ENCODE measurements at regions not wholly inside any gene's neighbourhood (a gene's known extent, or its start where the extent isn't known, plus 50 kb on each side); places are given as distances from the start of the nearest gene placed in this dataset.

DNA sequence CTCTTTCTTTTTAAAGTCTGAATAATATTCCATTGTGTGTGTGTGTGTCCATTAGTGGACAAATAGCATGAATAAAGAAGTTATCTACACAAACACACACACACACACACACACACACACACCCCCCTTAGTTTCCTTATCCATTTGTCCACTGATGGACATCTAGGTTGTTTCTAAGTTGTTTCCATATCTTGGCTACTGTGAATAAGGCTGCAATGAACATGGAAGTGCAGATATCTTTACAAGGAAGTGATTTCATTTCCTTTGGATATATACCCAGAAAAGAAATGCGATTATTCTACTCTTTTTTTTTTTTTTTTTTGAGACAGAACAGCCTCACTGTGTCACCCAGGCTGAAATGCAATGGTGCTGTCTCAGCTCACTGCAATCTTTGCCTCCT is 113.5 kb downstream of the MBL2 start:
- intact Hi-C loops (cut with DNase I), result no loop called here
- no peak for DNase-seq

DNA sequence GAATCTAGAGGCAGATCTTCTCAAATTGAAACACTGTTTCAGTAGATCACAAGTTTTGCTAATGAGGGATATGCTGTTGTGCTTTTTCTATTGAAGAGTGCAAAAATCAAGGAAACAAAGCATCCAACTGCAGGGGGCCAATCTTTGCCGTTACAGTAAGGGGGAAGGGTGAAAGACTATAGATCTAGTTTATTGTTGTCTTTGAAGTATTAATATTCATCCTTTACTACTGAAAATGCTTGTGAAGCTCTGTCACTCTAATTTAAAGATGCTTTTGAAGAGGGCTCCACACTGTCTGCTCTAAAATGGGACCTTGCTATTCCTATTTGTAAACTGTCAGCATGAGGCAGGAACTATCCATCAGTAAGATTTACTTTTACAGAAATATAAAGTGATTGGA is 110.3 kb downstream of the MBL2 start:
- intact Hi-C loops (cut with DNase I), result no loop called here
- DNase-seq, result no peak

DNA sequence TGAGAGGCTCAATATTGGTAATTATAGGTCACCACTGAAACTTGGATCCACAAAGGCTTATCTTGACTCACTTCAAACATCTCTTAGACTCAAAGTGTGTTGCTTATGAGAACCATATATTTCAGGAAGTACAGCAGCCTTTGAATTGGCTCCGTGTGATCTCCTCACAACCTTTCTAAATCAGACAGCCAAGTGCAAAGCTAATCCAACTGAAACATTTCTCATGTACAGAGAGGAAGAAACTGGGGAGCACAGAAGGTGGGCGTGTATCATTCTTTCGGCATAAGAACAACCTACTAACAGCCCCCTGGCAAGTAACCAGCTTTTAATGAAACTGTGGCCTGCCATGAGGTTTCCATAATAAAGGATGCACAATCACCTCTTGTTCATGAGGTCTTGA is 109.4 kb downstream of the MBL2 start:
- DNase-seq, result no peak
- intact Hi-C loops (cut with DNase I), result no loop called here

DNA sequence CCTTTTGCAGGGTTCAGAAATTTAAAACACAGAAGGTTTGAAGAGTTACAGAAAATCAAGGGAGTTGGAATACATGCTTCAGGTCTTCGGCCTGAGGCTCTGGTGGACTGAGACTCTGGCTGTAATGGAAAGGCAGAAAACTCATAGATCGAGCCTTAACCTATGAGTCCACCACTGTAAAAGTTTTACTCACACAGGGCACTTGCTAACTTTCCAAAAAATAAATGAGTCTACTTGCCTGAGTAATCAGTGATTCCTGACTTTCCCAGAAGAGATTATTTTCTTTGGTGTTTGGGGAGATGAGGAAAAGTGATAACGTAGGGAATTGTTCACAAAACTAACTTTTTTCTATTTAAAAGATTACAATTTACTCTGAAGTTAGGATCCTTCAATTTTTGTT is 108.0 kb downstream of the MBL2 start:
- no peak for DNase-seq
- intact Hi-C loops (cut with DNase I), result no loop called here

DNA sequence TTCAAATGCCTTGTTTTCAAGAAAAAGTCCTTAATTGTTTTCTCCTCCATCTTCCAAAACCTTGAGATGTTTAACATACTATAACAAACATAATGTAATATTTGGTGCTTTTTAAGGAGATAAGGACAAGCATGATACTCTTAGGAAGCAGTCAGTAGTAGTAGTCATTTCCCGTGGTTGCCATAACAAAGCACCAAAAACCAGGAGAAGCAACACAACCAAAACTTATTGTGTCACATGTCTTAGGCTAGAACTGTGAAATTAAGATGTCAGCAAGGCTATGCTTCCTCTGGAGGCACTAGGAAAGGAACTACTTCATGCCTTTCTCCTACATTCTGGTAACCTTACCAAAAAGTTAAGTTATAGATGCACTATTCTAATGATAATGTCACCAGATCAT is 106.8 kb downstream of the MBL2 start:
- intact Hi-C loops (cut with DNase I), result no loop called here
- DNase-seq, result no peak

DNA sequence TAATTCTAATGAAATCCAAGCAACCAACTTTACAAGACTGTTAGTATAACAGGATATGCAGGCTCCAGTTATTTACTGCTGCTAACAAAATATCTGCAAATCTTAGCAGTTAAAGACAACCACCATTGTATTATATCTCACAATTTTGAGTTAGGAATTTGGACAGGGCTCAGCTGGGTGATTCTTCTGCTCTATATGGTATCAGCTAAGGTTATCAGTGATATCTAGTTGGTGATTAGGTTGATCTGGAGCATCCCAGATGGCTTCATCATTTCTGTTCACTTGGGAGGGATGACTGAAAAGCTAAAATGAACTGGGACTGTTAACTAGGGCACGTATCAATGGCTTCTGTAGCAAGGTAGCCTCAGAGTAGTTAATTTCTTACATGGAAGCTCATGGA is 105.7 kb downstream of the MBL2 start:
- no peak for DNase-seq
- intact Hi-C loops (cut with DNase I), result no loop called here

DNA sequence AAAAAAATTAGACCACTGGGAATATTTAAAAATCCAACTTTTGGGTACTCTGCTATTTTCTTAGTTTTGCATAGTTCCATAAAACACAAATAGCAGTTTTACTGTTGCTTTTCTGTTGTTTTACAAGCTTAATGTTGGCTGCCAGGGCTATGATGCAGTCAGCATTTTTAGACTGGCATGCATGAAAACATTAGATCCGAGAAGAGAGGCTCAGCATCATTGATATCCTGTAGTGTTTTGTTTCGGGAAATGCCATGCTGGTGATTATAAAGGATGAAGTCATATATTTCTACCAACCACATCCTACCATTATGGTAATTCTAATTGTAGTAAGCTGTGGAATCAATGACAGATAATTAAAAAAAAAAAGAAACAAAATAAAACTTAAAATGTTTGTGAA is 104.6 kb downstream of the MBL2 start:
- intact Hi-C loops (cut with DNase I), result no loop called here
- no peak for DNase-seq

DNA sequence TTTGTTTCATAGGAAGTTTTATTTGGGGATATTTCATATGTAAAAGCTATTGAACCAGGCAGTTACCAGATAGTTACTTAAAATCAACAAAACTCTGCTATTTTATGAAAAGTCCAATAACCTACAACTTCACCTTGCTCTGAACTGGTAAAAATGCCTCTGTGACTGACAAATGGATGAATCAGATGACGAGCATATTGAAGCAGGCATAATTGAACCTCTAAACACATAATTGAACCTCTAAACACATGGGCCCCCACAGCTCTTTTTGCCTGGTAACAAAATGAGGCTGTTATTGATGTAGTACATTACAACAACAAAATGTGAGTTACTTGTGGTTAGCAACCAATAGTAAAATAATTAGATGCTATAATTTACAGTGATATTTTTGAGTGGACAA is 99.7 kb downstream of the MBL2 start:
- no peak for DNase-seq
- intact Hi-C loops (cut with DNase I), result no loop called here

DNA sequence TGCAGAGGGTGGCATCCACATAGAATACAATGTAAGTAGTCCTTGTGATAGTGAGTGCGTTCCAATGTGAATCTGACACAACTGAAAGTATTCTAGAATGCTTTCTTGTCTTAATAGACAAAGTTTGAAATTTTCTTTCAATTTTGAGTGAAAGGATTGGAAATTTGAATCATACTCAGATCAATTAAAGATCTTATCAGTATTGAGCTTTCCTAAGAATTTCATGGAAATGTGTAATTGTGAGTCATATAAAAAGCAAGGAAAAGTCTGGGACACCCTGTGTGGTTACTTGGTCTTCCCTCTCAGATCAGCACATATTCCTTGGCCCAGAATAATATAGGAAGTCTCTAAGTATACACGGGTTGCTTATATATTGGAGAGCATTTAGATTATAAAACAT is 99.1 kb downstream of the MBL2 start:
- intact Hi-C loops (cut with DNase I), result no loop called here
- no peak for DNase-seq

DNA sequence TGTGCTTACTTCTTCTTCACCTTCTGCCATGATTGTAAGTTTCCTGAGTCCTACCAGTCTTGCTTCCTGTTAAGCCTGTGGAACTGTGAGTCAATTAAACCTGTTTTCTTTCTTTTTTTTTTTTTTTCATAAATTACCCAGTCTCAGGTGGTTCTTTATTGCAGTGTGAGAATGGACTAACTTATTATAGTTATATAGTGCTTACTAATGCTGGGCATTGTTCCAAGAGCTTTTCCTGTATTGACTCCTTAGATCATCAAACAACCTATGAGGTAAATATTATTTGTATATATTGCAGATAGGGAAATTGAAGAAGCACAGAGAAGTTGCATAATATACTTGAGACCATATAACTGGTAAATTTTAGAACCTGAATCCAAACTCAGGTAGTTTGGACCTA is 98.1 kb downstream of the MBL2 start:
- no peak for DNase-seq
- intact Hi-C loops (cut with DNase I), result no loop called here

DNA sequence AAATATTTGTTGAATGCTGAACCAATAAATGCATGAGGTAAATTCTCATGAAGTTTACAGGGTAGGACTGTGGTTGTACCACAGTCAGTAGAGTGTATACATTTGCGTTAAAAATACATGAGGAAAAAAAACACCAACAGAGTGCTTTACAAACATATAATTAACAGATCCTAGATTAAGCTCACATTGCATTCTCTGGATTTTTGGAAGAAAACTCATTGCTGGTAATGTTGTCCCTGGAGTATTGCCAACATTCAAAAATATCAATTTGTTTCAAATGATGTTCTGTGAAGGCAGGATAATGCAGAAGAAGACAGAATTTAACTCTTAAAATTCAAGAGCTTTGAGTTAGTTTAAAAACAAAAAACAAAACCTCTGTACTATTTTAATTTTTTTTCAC is 95.5 kb downstream of the MBL2 start:
- no peak for DNase-seq
- intact Hi-C loops (cut with DNase I), result no loop called here

DNA sequence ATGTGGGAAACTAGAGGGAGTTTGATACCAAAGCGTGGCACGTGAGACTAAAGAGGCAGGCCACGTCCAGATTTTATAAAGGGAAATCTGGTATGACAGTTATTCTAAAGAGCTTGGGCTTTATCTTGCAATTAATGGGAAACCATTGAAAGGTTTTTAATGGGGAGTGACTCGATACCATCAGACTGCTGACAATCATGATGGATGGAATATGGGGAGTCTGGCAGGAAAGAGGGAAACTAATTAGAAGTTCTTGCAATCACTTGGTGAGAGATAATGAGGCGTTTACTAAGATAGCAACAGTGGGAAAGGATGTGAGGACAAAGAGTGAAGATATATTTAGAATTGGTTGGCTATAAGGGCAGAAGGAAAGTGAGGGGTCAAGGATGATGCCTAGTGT is 94.0 kb downstream of the MBL2 start:
- DNase-seq, result no peak
- intact Hi-C loops (cut with DNase I), result no loop called here

DNA sequence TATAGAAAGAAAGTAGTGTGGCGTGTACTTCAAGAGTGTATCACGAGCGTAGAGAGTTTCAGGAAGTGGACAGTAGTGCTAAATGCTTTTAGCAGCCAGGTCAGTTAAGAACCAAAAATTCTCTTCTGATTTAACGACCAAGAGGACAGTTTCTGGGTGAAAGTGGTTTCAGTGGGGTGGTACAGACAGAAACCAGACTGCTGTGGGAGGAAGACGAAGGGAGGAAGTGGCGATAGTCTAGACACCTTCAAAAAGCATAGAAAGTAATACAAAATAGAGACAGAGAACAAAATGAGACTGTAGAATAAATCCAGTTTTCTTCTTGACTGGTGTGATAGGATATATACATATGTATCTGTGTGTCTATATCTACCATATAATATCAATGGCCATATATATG is 93.5 kb downstream of the MBL2 start:
- intact Hi-C loops (cut with DNase I), result no loop called here
- DNase-seq, result no peak

DNA sequence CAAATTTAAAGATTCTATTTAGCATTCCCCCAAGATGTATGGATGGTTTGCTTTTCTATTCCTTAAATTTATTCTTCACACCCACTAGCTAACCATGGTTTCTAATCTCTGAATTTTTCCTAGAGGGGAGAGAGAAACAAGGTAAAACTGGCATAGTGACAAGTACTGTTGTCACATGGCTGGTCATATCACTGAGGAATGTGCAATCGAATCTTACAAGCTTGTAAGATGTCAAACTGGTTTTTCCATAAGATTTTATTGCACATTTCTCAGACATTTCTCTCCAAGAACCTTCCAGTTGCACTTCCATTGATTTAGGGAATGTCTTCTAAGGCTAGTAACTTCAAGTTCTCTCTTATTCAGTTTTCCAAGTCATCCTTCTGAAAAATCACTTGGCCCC is 89.8 kb downstream of the MBL2 start:
- intact Hi-C loops (cut with DNase I), result no loop called here
- no peak for DNase-seq

DNA sequence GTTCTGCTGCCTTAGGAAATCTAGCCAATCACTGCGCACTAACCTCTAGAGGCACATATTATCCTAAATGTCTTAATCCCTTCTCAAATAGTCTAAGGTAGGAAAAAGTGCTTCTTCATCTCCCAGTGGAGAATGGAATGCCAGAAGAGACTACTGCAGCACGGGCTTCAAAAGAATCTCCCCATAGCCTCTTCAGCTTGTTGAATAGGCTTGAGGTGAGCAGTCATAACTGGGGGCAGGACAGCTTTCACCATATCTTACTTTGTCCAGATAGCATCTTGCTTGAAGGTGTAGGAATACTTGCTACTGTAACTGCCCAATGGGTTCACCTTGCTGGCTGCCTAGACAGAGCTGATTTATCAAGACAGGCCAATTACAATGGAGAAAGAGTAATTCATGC is 88.8 kb downstream of the MBL2 start:
- intact Hi-C loops (cut with DNase I), result no loop called here
- no peak for DNase-seq

DNA sequence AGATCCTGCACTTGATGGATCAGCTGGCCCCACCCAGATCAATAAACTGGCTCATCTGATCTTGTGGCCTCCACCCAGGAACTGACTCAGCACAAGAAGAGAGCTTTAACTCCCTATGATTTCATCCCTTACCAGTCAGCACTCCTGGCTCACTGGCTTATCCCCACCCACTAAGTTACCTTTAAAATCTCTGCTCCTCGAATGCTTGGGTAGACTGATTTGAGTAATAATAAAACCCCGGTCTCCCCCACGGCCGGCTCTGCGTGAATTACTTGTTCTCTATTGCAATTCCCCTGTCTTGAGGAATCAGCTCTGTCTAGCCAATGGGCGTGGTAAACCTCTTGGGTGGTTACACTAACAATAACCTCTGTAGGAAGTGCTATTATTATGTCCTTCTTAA is 83.7 kb downstream of the MBL2 start:
- no peak for DNase-seq
- intact Hi-C loops (cut with DNase I), result no loop called here

DNA sequence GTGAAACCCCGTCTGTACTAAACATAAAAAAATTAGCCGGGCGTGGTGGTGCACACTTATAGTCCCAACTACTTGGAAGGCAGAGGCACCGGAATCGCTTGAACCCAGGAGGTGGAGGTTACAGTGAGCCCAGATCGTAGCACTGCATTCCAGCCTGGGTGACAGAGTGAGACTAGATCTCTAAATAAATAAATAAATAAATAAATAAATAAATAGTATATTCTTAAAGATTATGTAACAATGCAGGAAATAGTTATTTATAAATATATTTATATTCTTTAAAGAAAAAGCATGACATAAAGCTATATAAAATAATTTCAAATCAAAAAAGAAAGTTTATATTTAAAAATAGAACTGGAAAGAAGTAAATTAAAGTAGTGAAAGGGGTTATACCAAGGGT is 76.4 kb downstream of the MBL2 start:
- intact Hi-C loops (cut with DNase I), result no loop called here
- DNase-seq, result no peak

DNA sequence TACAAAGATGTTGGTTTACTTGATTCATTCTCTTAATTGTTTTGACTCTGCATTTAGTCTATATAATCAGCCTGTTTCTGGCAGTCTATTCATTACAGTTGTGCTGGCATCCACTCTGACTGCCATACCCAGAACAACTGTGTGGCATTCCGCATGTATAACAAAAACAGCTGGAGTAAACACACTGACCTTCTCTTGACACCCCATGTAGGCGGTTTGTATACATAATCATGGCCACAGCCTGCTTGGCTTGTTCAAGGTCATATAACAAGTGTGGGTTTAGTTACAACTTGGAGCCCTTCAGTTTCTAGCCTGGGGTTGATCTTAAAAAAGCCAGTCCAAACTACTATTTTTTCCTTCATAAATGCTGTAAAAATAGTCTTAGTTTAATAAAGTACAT is 70.9 kb downstream of the MBL2 start:
- intact Hi-C loops (cut with DNase I), result no loop called here
- DNase-seq, result no peak

DNA sequence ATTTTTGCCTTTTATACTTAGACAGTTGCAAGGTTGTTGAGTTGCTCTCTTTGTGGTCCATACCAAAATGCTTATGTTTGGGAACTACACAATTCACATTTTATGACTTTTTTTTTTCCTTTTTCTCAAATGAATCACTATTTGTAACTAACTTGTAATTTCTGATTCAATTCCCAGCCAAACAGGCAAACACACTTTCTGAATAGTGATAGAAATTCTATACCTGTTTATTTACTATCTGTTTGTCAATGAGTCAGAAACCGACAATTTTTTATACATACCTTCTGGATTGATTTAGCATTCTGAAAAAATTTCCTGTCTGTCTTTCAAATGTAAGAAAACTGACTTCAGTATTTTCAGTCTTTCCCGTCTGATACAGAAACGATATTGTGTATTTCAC is 69.1 kb downstream of the MBL2 start:
- no peak for DNase-seq
- intact Hi-C loops (cut with DNase I), result no loop called here

DNA sequence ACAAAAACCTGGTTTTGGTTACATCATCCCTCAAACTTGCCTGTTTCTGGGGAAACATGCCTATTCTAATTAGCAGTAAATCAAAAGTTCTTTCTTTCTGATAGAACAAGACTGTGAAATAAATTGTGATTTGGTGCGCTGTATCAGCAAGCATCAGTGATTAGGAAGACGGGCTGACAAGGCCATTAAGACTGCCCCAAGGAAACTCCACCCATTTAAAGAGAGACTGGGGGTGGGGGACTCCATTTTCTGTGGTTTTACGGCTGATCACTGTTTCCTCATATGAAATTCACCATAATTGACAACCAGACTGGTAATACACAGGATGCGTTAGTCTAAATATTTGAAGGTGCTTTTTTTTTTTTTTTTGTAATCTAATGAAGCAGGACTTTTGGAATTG is 68.7 kb downstream of the MBL2 start:
- DNase-seq, result no peak
- intact Hi-C loops (cut with DNase I), result no loop called here

DNA sequence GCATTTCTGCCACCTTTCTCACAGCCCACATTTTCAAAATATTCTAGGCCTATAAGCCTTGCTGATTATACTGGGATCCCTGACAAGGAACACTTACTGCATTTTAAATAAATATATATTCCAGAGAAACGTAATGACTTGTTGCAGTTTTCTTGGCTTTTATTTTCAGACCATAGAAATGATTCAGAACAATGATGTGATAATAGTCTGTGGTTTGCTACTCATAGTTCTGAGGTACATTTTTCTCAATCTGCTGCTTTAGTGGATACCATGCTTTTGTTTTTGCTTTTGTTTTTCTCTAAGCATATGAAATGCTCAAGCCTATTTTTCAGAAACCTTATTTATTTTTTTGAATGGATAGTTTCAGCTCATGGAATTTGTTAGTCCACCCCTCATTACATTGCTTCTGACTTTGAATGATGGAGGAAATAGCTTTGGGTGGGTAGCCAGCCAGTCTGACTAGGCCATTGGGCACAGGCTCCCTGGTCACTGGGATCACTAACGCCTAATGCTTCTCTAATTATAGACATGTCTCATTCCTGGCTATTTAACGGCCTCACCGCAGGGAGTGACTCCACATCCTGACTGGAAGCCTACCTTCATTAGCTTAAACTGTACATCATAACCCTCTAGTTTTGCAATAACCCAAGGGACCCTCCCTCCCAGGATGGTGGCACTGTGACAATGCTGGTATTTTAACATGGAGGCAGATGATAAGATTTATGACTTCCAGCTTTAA is 66.1 kb downstream of the MBL2 start:
- no peak for DNase-seq
- intact Hi-C loops (cut with DNase I), result no loop called here

Data from head of caudate nucleus (tissue), 42 donors.